GM18870 (cell line): ENCODE measurements at regions not wholly inside any gene's neighbourhood (a gene's known extent, or its start where the extent isn't known, plus 50 kb on each side); places are given as distances from the start of the nearest gene placed in this dataset.
"Not testable (repeated sequence)": the region's sequence is repeated elsewhere in the genome, so short reads cannot be mapped to it uniquely, and the experiment has no call there.

Experiments
- ATAC-seq: cut with Tn5 transposase; IDR thresholded peaks from one replicate; pipeline ENCODE4 v1.9.1; 2021; ENCODE audit warnings: moderate library complexity; ENCODE audit not compliant: unreplicated experiment

DNA sequence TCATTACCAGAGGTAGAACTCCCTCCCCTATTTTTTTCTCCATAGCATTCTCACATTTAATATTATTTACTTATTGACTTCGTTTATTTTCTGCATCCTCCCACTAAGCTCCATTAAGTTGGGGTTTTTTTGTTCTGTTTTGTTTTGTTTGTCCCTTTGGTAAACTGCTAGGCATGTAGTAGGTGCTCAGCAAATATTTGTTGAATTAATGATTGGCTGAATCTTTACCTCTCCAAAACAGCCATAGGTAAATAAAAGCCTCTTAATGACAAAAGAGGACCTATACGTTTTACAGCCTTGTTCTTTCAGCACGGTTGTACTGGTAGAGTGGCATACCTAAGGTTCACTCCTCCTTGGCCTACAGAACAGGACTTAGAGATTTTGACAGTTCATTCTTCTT, 52.0 kb downstream of the PRORP start:
- ATAC-seq: no peak

GRCh38 chr14:35180179-35180578, 57.8 kb downstream of the PRORP start:
- no peak for ATAC-seq

DNA sequence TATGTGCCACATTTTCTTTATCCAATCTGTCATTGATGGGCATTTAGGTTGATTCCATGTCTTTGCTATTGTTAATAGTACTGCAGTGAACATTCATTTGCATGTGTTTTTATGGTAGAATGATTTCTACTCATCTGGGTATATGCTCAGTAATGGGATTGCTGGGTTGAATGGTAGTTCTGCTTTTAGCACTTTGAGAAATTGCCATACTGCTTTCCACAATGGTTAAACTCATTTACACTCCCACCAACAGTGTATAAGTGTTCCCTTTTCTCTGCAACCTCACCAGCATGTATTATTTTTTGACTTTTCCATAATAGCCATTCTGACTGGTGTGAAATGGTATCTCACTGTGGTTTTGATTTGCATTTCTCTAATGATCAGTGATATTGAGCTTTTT, 62.5 kb downstream of the PRORP start:
- ATAC-seq: not testable (repeated sequence)

DNA sequence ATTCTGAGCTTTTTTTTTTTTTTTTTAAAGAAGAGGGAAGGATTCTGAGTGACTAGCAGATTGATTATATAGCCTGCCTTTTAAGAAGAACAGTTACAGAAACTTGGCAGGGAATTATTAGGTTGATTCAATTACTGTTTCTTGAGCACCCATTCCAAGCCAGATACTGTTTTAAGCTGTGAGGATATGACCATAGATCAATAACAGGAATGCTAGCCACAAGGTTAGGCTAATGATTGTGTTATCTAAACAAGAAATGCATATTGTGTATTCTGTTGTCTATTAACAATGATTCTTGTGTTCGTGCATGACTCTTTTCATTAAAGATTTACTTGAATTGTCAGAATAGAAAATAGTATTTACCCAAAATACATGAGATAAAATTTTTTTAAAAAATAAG, 67.1 kb downstream of the PRORP start:
- ATAC-seq: no peak

GRCh38 chr14:35193161-35193560, 70.8 kb downstream of the PRORP start:
- ATAC-seq: no peak

- not testable (repeated sequence) for ATAC-seq
These were observed 71.8 kb downstream of the PRORP start for GRCh38 chr14:35194183-35194582.

- ATAC-seq: peak; percentile 59
These were observed 74.2 kb downstream of the PRORP start for GRCh38 chr14:35196571-35196970.

DNA sequence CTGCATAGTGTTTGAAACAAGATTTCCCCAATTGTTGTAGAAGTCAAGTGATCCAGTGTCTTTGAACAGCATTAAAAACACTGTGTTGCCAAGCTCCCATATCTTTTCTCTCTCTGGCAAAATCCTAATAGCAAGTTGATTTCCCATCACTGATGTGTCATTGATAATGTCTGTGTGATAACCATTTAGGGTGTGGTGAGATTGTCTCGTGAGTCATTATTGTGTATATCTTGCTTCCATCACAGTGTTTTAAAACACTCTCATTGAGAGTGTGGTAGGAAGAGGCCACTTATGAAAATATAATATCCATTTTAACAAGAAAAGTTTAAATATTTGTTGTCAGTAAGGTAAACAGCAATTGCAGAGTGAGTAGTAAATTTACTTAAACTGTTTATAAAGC, 74.7 kb downstream of the PRORP start:
- ATAC-seq: no peak

- ATAC-seq: no peak
These were observed 78.7 kb downstream of the PRORP start for GRCh38 chr14:35201066-35201465.

DNA sequence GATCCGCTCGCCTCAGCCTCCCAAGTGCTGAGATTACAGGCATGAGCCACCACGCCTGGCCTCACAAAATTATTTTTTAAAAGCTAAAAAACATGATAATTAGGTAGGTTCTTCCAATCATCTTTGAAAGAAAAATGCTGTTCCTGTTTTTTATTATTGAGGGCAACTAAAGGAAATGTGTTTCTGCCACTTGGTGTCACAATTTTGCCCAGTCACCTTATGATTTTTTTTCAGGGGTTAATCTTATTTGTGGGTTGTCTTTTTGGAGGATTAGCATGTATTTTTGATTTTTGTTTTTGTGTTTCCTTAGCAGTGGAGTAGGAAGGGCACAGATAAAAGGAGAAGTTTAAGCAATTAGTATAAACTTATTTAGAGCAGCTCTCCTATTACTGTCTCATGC, 79.8 kb downstream of the PRORP start:
- ATAC-seq: no peak

- no peak for ATAC-seq
These were observed 83.4 kb downstream of the PRORP start for GRCh38 chr14:35205737-35206136.

DNA sequence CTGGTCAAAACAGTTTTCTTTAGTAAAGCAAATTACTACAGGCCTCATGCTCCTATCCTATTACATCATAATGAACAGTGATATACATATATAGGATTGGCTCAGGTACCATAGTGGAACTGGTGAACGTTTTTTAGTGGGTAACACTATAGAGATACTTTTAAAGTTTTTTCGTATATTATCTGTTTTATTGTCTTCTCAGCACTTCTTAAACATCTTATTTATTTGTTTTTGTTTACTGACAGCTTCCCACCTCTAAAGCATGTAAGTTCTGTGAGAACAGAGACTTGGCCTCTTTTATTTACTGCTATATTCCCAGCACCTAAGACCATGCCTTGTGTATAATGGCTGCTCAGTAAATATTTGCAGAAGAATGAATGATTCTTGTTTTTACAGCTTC, 81.1 kb upstream of the PSMA6 start:
- ATAC-seq: no peak

DNA sequence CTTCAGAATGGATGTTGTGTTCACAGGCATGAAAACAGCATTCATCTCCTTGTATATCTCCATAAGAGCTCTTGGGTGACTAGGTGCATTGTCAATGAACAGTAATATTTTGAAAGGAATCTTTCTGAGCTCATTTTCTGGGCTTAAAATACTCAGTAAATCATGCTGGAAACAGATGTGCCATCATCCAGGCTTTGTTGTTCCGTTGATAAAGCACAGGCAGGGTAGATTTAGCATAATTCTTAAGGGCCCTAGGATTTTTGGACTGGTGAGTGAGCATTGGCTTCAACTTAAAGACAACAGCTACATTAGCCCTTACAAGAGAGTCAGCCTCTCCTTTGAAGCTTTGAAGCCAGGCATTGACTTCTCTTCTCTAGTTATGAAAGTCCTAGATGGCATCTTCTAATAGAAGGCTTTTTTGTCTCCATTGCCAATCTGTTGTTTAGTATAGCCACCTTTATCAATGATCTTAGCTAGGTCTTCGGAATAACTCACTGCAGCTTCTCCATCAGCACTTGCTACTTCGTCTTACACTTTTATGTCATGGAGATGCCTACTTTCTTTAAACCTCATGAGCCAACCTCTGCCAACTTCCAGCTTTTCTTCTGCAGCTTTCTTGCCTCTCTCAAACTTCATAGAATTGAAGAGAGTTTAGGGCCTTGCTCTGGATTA, 79.6 kb upstream of the PSMA6 start:
- ATAC-seq: no peak

DNA sequence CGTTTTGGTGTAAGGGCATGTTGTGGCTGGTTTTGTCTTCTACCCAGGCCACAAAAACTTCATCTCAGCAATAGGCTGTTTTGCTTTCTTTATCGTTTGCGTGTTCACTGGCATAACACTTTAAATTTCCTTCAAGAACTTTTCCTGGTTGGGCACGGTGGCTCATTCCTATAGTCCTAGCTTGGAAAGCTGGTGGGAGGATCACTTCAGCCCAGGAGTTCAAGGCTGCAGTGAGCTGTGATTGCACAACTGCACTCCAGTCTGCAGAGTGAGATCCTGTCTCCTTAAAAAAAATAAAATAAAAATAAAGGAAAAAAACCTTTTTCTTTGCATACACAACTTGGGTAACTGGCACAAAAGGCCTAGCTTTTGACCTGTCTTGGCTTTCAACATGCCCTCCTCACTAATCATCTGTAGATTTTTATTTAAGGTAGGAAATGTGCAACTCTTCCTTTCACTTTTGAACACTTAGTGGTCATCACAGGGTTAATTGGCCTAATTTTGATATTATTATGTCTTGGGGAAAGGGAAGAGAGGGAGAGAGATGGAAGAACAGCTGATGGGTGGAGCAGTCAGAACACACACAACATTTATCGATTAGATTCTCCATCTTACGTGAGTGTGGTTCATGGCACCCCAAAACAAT, 78.9 kb upstream of the PSMA6 start:
- no peak for ATAC-seq

DNA sequence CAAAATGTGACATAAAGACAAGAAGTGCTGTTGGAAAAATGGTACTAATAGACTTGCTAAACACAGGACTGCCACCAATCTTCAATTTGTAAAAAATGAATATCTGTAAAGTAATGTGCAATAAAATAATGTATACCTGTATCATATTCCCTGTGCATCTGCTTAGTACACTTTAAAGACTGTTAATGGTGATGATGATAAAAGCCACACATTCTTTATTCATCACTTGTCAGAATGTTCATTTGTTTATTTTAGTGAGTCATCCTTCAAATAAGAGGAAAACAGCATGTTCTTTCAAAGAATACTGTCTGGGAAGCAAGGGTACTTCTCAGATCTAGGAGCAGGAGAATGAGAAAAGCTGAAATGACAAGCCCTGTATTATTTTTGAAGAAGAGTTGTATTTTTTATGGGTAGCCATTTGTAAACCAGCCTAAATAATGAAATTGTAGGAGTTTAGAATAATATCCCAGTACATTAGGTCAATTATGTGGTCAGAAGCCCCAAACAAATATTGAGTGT, 78.3 kb upstream of the PSMA6 start:
- no peak for ATAC-seq

DNA sequence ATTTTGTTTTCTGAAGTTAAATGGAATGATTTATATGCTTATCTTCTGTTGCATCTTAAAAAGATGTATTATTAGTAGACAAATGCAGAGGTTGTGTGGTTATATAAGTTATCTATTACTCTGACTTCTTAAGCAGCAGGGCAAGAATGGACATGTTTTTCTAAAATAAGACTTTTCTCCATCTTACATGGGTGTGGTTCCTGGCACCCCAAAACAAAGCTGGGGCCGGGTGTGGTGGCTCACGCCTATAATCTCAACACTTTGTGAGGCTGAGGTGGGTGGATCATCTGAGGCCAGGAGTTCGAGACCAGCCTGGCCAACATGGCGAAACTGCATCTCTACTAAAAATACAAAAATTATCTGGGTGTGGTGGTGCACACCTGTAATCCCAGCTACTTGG, 77.8 kb upstream of the PSMA6 start:
- not testable (repeated sequence) for ATAC-seq

GRCh38 chr14:35215110-35215813, 76.9 kb upstream of the PSMA6 start:
- no peak for ATAC-seq

- ATAC-seq: not testable (repeated sequence)
These were observed 74.0 kb upstream of the PSMA6 start for GRCh38 chr14:35218176-35218575.

GRCh38 chr14:35218963-35219362, 73.2 kb upstream of the PSMA6 start:
- no peak for ATAC-seq

DNA sequence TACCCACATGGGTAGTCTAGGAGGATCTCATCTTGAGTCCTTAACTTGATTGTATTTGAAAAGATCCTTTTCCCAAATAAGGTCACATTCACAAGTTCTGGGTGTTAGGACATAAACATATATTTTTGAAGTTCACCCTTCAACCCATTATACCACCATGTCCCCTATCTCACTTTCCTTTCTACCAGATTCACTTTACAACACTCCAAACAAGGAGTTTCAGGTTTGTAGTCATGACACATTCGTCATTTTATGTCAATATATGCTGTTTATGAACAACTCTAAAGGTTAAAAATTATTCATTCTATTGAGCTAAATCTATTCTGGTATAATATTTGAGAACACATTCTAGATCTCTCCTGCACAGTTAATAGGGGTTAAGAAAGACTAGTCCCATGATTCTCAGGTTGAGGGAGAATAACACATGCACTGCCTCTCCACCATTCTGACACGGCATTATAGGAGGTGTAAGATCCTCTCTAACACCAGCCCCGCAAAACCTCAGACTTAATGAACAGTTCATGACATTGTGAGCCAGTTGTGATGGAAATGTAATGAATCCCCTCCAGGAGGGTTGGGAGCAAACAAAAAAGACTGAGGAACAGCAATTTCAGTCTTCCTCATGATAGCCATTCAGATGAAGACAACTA, 72.0 kb upstream of the PSMA6 start:
- no peak for ATAC-seq

GRCh38 chr14:35220920-35221319, 71.3 kb upstream of the PSMA6 start:
- no peak for ATAC-seq

DNA sequence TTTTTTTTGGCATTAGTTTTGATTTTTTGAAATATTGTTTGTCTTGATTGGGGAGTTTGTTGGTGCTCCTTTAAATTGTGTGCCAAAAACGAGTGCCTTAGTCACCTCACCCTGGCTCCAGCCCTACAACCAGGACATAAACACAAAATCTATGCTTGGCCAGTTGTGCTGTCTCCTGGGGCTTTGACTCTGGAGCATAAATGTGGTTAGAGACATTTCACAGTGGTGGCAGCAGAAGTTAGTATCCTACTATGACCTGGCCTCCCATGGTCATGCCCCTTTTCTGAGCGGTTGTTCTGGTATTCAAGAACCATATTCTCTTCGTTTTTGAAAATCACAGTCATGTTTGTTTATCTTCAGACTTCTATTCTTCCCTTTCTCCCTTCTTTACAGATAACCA, 70.7 kb upstream of the PSMA6 start:
- no peak for ATAC-seq
